GM21619 (cell line): ENCODE measurements at regions not wholly inside any gene's neighbourhood (a gene's known extent, or its start where the extent isn't known, plus 50 kb on each side); places are given as distances from the start of the nearest gene placed in this dataset.

ENCODE experiments used
- ATAC-seq: cut with Tn5 transposase; IDR thresholded peaks from one replicate; pipeline ENCODE4 v1.9.1; 2021; ENCODE audit not compliant: unreplicated experiment

DNA sequence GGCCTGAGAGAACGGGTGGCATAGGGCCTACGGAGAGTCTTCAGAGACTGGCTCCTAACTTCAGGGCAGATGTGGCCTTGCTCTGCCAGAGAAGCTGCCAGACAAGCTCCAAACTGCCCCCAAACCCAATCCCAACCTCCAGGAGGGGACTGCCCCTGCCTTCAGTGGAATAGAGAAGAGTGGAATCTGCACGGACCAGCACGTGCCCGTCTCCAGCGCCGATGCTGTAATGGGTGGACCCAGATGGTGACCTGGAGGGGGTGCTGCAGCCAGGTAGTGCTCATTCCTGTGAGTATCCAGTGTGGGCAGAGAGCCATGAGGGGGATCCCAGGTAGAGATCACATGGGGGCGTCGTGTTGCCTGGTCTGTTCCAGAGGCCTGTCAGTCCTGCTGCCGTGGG, 73.2 kb upstream of the NKX1-1 start:
- no peak for ATAC-seq

GRCh38 chr4:1478766-1479355, 72.6 kb upstream of the NKX1-1 start:
- ATAC-seq, result no peak

- ATAC-seq, result no peak
These were observed 71.0 kb upstream of the NKX1-1 start for GRCh38 chr4:1477045-1477840.

GRCh38 chr4:1476140-1476513, 69.9 kb upstream of the NKX1-1 start:
- ATAC-seq, result no peak

- ATAC-seq, result no peak
These were observed 69.3 kb upstream of the NKX1-1 start for GRCh38 chr4:1475277-1476139.

GRCh38 chr4:1474126-1475090, 68.2 kb upstream of the NKX1-1 start:
- ATAC-seq, result no peak

GRCh38 chr4:1473718-1474117, 67.5 kb upstream of the NKX1-1 start:
- no peak for ATAC-seq

DNA sequence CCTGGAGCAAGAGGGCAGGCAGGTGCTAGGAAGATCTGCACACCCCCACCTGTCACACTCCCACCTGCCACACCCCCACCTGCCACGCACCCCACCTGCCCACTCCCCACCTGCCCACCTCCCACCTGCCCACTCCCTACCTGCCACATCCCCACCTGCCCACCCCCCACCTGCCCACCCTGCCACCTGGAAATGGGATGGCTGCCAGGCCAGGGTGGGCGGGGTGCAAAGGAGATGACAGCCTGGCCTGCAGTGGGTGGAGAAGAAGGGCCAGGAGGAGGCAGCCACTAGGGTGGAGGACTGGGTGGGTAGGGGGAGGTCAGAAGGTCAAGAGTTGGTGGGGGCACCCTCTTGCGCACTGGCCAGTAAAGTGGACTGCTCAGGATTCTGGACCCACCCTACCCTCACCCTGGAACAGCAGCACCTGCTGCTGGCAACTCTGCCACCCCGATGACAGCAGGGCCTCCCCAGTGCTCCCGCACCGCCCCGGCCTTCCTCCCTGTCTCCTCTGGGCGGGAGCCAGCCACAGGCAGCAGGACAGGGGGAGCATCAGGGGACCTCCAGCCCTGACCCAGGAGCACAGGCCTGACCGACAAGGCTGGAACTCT, 66.8 kb upstream of the NKX1-1 start:
- ATAC-seq, result no peak

DNA sequence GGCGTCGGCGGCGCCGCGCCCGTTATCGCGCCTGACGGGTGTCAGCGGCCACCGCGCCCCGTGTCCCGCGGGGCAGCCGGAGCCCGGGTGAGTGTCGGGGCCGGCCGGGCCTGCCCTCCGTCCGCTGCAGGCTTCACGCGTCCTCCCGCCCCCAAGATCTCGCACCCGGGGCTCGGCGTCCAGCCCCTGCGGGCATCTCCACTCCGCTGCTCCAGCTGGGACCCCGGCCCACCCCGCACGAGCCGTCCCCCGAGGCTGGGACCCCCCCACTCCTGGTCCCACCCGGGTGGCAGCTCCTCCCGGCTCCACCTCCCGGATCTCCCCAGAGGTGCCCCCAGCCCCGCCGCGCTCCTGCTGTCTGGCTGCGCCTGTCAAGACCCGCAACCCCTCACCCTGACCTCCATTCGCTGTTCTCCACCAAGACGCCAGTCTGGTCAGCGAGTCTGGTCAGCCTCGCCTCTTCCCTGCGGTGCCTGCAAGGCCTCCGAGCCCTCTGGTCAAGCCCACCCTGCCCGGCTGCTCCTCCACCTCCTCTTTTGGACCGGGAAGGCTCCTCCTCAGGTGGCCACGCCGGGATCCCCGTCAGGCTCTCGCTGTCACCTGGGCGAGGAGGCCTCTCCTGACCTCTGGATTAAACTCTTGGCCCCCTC, 66.0 kb upstream of the NKX1-1 start:
- ATAC-seq, result no peak

DNA sequence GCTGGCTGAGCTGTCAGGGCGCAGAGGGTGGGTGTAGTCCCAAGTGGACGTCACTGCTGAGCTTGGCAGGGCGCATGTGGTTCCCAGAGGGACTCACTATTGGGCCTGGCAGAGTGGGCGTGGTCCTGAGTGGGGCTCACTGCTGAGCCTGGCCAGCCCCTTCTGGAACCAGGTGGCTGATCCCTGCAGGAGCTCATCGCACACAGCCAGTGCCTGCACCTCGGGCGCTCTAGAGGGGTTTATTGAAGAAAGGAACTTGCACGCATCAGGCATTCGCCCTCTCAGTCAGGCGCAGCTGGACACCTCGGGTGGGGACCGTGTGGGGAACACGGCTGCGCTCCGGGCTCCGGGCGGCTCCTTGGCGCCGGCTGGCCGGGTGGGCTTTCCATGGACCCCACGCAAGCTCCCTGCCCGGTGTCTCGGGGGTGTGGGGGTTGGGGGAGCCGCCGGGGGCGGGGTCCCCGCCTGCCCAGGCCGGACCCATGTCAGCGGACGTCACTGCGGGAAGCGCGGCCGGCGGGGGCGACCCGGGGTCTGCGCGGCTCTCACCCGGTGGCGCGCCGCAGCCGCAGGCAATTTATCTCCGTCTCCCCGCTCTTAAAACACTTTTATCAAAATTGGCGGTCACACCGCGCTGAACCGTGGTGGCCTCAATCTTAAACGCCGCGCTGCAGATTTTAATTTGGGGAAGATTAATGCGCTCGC, 65.4 kb upstream of the NKX1-1 start:
- no peak for ATAC-seq

- no peak for ATAC-seq
These were observed 64.7 kb upstream of the NKX1-1 start for GRCh38 chr4:1470816-1471442.

GRCh38 chr4:1470393-1470670, 64.1 kb upstream of the NKX1-1 start:
- no peak for ATAC-seq

- no peak for ATAC-seq
These were observed 63.6 kb upstream of the NKX1-1 start for GRCh38 chr4:1469607-1470392.

DNA sequence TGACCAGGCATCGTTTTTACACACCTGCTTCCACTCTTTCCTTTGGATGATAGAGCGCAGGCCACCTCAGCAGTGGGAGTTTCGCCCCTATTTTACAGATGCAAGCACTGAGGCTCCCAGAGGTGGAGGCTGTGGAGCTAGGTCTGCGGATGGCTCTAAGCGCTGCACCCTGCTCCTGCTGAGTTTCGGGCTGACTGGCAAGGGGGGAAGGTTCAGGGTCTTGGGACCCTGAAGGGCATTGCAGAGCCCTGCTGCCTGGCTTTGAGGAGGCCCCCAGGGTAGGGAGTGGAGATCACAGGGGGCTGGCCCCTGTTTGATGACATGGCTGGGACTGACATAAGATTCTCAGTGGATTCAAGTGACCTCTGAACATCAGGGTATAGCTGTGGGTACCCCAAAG, 62.8 kb upstream of the NKX1-1 start:
- ATAC-seq, result no peak

DNA sequence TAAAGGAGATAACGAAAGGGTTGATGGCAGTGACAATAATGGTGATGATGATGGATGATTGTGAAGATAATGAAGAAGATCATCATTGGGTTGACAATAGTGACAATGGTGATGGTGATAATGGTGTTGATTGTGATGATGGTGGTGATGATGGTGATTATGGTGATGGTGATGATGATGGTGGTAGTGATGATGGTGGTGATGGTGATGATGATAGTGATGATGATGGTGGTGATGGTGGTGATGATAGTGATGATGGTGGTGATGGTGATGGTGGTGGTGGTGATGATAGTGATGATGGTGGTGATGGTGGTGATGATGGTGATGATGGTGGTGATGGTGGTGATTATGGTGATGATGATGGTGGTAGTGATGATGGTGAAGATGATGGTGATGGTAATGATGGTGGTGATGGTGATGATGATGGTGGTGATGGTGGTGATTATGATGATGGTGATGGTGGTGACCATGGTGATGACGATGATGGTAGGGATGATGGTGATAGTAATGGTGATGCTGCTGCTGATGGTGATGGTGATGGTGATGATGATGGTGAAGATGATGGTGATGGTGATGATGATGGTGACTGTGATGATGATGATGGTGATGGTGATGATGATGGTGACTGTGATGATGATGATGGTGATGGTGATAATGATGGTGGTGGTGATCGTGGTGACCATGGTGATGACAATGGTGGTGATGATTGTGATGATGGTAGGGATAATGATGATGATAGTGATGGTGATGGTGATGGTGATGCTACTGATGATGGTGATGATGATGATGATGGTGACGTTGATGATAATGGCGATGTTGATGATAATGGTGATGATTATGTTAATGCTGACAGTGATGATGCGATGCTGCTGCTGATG, 61.6 kb upstream of the NKX1-1 start:
- ATAC-seq, result no peak

DNA sequence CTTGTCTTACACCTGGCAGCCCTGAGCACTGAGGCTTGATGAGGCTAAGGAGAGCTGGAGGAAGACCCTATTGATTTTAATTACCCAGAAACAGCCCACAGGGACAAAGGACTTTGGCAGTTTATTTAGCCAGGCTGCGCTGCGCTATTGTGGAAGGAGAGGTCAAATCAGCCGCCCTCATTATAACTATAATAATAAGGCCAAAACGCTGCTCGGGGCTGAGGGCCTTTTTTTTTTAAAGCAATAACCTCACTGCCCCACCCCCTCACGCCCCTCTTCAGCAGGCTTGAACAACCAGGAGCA, 60.6 kb upstream of the NKX1-1 start:
- no peak for ATAC-seq

GRCh38 chr4:1466034-1466862, 60.0 kb upstream of the NKX1-1 start:
- ATAC-seq, result no peak
